ENCODE measurements at regions not wholly inside any gene's neighbourhood (a gene's known extent, or its start where the extent isn't known, plus 50 kb on each side); places are given as distances from the start of the nearest gene placed in this dataset.

GRCh38 chr2:12167525-12168317 is 421.3 kb downstream of the LPIN1 start:
- TF ChIP-seq CTCF (IDR thresholded peaks at IDR 0.05) = peak; percentile 12 to 55 (median 38)
- TF ChIP-seq POLR2A (IDR thresholded peaks at IDR 0.05) = no peak
